Stimulated activated CD4-positive, alpha-beta T cell treated with anti-CD3 and anti-CD28 coated beads, Interleukin-1b, Interleukin-23, amount 100 ng/mL, for 4 hours (primary cell): ENCODE measurements at regions not wholly inside any gene's neighbourhood (a gene's known extent, or its start where the extent isn't known, plus 50 kb on each side); places are given as distances from the start of the nearest gene placed in this dataset.

Experiments used
- DNase-seq, 2 donors: peaks; one replicate each; pipeline ENCODE4 v3.0.0-alpha.2; 2020; ENCODE audit warnings: low read depth in 2 of 2

DNA sequence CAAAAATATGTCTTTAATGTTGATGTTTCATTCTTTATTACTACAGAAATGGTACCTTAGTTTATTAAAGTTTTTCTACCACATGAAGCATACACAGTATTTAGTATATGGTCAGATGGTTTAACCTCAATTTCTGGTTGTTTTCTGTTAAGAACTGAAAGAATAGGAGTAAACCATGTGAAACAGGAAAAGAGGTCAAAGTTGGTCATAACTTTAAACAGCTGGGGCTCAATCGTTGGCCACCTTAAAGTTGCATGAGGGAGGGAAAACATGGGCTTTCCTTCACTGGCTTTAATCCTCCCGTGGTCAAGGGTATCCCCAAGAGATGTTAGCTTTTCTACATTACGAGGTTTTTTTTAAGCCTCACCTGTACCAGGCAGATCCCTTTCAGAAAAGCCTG is 483.3 kb upstream of the ADAMTS5 start:
- no peak for DNase-seq

DNA sequence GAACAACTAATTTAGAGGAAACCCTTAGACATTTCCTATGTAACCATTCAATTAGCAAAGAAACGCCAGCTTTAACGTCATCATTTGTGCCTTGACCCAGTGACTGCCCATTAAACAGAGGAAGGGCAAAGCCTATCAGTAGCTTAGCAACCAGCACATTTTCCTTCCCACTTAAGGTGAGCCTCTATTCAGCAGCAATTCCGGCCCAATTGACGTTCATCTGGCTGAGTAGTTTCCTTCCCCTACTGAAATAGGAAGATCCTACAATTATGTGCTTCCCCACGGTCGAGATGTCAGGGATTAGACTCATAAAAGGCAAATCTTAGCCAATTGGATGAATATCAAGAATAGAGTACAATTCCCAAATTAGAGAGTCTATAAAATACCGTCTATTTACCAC is 482.1 kb upstream of the ADAMTS5 start:
- no peak for DNase-seq

DNA sequence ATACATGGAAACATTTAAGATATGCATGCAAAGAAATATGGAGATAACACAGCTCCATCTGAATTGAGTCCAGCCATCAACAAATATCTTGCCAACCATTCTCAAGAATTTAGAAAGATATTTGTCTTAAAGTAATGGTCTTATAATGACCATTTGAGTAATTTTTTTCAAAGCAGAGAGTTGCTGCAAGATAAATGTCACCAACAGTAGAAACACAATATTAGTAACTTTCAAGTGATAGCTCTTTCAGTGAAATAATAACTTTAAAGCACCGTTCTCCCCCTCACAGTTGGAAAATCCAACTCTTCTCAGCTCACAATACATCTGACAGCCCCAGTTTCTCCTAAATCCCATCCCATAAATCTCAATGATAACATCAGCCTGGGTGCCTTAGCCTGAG is 481.0 kb upstream of the ADAMTS5 start:
- no peak for DNase-seq

DNA sequence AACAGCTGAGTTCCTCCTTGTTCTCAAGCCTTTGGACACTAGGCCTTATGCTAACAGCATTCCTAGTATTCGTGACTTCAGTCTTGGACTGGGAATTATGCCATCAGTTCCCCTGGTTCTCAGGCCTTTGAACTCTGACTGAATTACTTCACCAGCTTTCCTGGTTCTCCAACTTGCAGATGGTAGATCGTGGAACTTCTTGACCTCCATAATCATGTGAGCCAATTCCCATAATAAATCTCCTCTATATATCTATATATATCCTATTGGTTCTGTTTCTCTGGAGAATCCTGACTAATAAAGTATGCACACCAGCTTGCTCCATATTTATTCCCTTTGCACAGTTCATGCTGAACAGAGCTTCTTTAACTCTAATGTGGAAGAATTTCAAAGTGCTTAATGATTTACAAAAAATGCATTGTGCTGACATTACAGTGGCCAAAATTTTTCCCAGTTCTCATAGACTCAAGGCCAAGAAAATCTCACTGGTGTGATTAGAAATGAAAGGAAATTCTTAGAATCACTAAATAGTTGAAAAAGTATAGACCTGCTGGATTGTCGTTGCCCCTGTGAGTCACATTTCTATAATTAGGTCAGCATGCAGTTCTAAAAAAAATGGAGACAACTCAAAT is 462.9 kb upstream of the ADAMTS5 start:
- no peak for DNase-seq

DNA sequence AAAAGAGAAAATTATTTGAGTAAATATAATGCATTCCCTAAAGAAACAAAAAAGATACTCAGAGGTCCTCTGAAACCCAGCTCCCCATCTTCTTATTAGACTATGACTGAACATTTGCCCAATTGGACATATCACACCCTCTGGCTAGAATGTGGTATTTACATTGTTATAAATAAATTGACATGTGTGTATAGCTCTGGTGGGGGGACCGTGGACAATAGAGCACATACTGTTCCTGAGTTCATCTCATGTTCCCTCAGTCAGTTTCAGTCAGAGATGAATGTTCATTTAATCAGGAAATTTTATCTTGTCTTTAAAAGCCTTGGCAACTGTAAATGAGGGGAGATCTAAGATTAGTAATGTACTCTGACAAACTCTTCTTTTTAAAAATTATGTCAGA is 459.3 kb upstream of the ADAMTS5 start:
- no peak for DNase-seq

DNA sequence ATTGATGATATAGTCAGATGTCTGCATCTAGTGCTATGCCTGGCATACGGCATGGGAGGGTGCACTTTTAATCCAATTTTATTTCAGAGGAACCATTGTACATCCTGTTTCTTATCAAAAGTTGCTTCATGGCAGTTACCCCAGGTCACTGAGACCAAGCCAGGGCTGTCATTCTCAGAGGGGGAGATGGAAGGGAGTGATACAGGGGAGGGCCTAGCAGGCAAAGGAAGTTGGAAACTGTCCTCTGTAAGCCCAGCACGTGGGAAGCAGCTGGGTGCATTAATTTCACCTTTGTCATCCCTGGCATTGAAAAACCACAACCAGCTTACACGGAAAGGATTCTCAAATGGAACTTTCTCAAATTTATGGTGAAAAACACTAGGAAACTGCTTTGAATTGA is 458.7 kb upstream of the ADAMTS5 start:
- DNase-seq = no peak

DNA sequence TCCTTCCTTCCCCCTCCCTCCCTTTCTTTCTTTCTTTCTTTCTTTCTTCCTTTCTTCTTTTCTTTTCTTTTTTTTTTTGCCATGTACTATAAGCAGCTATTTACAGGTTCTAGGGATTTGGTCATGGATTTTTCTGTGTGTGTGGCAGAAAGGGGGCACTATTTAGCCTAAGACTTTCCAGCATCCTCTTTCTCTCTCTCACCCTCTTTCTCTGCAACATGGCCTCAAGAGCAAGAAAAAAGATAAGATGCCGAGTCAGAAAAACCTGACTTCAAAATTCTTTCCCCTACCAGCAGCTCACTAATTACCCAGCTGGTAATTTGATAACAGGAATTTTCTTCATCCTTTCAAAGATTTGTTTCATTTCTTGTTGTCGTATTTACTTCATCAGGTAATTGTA is 458.3 kb upstream of the ADAMTS5 start:
- no peak for DNase-seq

DNA sequence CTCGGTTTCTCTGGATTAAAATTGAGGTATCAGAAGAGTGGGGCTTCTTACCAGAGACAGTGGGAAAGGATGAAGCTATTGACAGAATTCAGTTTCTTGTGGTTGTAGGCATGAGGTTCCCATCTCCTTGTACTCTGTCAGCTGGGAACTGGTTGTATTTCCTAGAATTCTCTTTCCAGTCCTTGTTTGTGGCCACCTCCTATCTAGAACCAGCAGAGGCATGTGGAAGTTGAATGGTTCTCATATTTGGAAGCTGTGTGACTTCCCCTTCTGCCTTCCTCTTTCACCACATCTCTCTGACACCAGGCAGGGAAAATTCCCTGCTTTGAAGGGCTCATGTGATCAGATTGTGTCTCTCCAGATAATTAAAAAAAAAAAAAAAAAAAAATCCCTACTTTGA is 457.7 kb upstream of the ADAMTS5 start:
- no peak for DNase-seq

DNA sequence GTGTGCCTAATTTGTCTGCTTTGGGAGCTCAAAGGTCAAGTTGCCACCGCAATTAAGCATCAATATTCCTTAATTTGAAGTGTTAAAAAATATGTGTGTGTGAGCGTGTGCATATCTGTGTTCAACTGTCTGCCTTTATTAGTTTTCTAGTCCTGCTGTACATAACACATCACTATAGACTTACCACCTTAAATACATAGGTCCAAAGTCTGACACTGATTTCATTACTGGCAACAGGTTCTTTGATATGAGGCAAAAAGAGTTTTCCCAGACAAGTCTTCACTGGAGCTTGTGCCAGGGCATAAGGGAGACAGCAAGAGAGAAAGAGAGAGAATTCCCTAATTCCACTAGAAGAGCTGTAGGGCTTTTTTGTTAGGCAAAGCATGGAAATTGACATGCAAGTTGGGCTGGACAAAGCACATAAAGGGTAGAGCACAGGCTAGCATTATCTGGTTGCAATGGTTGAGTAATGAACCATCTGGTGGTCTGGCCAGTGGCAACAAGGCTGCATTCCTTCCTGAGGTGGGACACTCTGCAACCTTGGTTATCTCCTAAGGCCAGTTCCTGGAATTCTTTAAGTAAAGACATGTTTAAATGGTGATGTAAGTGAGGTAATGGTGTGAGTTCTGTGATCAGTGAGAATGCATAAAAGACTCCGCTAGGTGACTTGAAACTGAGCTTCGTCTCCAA is 457.2 kb upstream of the ADAMTS5 start:
- no peak for DNase-seq

DNA sequence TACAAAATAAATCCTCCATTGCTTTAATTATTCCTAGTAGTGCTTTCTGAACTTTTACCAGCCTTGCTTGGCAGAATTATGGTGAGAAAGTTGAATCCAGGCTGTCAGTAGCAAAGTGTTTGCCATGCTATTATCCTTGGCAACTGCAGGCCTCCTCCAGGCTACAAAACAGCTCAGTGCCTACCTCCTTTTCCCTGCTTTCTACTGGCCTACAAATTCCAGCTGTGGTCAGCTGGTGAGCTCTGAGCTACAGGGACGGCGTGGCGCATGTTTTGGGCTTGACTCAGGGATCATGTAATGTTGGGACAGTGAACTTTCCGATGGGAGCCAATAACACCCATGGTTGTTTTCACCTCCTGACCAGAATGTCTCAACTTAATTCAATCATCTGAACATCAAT is 456.1 kb upstream of the ADAMTS5 start:
- DNase-seq = no peak

DNA sequence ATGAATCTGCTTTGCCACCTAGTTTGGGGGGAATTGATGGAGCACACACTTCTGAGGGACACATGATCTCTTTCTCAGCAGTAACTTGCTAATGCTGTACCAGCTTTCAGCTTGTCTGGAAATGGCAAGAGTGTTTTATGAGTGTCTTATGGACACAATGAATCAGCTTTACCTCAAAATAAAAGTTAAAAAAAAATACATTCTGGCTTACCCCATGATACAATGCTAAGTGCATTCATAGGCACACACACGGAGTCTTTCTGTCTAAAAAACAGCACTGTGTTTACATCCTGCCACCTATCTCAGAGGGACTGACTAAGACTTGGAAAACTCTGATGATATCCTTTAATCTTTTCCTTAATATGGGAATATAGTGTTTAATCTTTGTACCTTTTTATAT is 455.5 kb upstream of the ADAMTS5 start:
- DNase-seq = no peak

DNA sequence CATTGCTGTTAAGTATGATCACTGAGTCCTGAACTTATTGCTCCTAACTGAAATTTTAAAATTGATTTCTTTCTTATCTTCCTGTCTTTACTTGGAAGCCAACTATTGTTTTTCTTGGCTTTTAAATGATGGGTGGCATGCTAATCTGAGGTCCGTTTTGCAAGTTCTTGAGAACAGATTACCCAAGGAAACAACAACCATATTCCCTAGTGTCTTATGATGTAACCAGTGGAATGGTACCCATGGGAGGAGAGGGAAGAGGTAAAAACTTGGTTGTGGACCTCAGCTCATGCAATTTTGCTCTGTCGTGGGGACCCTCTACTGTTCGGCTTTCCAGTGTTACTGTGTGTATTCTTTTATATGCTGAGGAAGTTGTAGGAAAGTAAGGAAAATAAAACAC is 454.8 kb upstream of the ADAMTS5 start:
- no peak for DNase-seq

DNA sequence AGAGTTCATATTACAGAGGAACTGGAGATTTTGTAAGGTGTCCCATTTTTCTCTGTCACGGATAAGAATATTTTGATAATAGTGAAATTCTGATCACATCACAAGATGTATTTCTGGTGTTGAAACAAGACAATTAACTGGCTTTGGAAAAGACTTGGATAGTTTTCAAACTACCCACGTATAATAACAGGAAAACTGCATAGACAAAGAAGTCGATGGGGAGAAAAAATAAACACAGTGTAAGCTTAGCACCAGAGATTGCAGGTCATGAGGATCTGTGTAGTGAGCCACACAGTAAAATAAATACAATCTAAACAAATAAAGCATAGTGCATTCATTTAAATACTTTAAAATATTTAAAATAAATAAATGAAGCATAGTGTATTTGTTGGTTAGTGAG is 452.3 kb upstream of the ADAMTS5 start:
- no peak for DNase-seq

DNA sequence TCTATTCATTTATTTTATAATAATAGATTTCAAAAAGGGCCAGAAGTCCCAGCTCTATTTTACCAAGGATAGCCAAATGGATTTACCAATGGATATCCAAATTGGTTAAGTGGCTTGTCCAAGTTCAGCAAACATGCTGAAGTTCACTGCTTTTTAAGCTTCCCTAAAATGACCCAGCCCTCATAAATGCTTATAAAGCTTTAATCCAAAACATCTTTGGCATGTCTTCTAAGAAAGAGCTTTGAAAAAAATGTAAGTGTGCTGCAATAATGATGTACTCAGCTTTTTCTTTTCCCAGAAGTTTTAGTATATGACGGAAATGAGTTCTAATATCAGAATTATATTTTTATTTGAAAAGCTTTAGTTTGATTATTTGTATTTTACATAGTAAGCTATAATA is 451.5 kb upstream of the ADAMTS5 start:
- DNase-seq = no peak

DNA sequence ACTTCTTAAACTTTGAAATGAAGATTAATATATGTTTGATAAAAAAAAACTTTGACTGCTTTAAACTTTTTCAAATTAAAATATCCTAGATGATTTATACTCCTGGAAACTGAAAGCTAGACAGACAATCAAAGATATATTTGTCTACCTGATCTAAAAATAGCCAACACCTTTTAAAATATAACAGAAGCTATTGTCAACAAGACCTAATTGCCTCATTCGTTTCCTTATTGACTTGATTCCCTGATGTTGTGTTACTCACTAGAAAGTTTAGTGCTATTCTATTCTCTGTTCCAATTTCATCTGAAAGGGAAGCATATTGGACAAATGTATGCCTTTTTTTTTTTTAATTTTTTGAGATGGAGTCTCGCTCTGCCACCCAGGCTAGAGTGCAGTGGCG is 445.6 kb upstream of the ADAMTS5 start:
- DNase-seq = no peak

DNA sequence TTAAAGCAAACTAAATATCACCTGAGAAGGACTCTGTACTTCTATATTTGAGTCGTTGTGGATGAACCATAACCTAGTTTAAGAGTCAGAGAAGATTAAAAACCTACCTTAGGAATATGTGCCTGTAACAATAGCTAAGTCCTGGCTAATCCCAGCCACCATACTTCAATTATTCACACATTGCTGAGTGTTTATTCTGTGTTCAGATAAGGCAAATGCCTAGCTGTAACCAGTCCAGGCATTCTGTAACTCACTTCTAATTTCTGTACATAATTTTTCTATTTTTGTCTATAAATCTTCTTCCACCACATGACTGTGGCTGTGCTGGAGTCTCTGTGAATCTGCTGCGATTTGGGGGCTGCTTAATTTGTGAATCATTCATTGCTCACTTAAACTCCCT is 441.9 kb upstream of the ADAMTS5 start:
- no peak for DNase-seq

DNA sequence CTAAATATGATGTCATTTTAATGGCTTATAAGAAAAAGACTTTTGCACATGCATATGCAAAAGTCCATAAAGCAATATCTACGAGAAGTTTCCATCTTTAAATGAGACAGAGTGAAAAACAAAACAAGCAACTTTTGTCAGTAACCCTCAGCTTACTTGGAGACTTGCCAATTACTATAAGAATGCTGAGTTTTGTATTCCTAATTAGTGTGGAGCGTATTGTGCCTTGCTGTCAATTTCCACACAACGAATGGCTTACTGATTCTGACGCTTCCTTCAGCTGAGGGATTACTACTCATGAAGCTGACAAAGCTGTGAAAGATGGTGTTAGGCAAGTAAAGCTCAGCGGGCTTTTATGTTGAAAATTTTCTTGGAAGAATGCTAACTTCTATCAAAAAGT is 440.4 kb upstream of the ADAMTS5 start:
- DNase-seq = no peak

DNA sequence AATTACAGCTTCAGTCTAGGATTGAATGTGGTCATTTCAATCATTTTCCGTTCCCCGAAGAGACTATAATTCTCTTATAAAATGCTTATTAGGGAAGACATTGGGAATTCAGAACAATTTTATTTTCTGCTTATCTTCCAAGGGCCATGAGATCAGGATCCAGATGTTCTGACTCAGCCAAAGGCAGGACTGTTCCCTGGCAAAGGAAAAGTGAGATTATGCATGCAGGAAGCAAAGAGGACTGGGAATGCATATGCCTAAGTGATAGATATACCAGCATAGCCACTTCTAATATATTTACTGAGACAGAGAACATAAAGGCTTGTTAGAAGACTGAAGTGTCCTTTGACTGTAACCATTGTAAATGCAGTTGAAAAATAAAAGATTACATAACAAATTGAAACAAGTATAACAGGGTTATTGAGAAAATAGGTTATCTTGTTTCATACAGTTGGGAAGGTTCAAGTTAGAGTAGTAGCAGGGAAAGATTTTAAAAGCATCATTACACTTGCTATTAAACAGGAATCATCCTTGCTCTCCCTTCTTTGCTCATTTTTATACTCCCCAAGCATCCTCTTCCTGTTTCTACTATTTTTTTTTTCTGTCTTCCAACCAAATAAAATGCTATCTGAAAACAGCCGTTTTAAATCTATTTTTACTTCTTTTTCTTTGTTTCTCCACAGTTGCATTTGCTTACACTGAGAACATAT is 439.6 kb upstream of the ADAMTS5 start:
- DNase-seq = no peak

DNA sequence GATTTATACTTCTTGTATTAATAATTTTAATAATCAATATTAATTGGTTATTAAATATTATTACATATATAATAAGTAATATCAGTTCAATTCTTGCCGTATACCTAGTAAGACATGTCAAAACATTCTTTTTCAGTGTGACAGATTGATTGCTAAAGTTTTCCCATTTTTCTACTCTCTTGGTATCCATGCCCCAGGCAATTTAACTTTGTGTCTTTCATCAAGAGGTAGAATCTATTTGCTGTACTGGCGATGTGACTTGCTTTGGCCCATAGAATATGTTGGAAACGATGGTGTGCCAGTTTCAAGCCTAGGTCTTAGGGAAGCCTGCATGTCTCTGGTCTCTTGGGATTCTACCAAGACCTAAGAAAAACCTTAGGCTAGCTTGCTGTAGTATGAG is 436.1 kb upstream of the ADAMTS5 start:
- no peak for DNase-seq

DNA sequence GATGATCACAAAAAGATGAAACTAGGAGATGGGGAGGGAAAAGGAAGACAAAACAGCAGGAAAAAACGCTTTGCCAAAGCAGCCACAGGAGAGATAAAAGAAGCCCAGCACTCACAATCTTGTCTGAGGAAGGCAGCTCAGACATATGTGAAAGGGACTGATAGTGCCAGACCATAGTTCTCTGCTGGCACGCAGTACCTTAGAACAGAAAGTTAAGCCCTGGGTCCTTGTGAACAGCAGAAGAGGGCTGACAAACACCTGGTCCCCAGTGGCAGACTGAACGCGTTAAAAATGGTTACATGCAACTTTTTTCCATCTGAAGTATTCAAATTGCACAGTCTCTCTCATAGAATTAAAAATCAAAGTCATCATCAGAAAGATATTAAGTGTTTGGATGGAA is 433.2 kb upstream of the ADAMTS5 start:
- DNase-seq = no peak

DNA sequence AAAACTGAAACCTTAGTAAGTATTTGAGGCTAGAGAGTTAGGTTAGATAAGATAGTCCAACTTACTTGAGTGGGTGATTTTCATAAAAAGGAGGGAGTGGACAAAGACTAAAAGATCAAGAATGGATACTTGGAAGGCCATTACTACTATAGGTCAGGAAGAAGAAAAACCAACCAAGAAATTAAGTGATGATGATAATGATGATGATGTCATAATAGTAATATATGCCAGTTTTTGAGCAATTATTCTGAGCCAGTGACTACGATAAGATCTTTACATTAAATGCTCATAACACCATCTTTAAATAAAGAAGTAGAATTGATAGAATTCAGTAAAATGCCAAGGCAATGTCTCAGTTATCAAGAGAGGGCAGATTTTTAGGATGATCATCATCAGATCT is 430.7 kb upstream of the ADAMTS5 start:
- no peak for DNase-seq

DNA sequence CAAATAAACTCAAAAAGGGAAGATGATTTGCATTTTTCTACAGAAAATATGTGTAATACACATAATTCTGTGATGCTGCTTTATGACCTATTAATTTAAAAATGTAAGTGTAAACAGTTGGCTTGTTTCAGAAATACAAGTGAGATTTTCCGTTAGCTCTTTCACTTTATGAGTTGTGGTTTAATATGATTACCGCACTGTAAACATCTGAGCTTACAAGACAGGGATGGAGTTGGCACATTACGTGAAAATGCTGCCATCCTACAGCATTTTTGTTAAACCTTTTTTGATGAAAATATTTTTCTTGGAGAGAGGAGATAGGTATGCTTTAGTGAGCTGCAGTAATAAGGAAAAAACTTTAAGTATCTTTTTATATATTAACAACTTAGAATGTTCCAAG is 426.8 kb upstream of the ADAMTS5 start:
- no peak for DNase-seq

DNA sequence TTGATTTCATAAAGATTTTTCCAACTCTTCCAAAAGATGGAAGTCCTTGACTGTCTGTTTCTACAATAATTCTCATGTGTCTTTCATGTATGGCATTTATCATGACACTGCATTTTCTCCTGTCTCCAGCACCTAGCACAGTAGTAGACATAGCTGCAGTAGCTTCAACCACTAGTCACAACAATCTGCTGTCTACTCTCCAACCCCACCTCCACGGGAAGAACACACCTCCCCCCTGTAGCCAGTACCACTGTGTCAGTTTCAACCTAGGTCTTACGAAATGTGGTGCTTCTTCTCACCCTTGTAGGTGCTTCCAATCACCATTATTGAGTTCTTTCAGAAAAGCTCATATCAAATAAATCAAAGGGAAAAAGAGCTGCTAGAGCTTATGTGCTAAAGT is 425.1 kb upstream of the ADAMTS5 start:
- no peak for DNase-seq
